Liver (tissue), 8 donors: ENCODE measurements at regions not wholly inside any gene's neighbourhood (a gene's known extent, or its start where the extent isn't known, plus 50 kb on each side); places are given as distances from the start of the nearest gene placed in this dataset.

Experiments used
- DNase-seq: peaks from one replicate; pipeline ENCODE4 v3.0.0-alpha.2; 2017; ENCODE audit warnings: low spot score
- H3K27ac ChIP-seq, 2 donors: one replicate each; pipeline ENCODE4 v1.7.0; 2013; ENCODE audit warnings: inconsistent platforms in 2 of 2, low read length in 2 of 2, control low read depth in 1 of 2, low read depth in 1 of 2, mild to moderate bottlenecking in 1 of 2
- H3K27me3 ChIP-seq, 4 donors: one replicate each; pipeline versions ENCODE4 v1.6.1 to v1.7.0; 2013; ENCODE audit warnings: low read length in 3 of 4, inconsistent platforms in 1 of 4, mild to moderate bottlenecking in 1 of 4, moderate library complexity in 1 of 4; ENCODE audit not compliant: control insufficient read depth in 4 of 4, insufficient read depth in 4 of 4
- H3K36me3 ChIP-seq, 4 donors: one replicate each; pipeline versions ENCODE4 v1.6.1 to v1.7.0; 2013; ENCODE audit warnings: low read length in 3 of 4, mild to moderate bottlenecking in 3 of 4, low read depth in 1 of 4, moderate library complexity in 1 of 4; ENCODE audit not compliant: control insufficient read depth in 4 of 4, insufficient read depth in 3 of 4
- H3K4me1 ChIP-seq, 4 donors: one replicate each; pipeline versions ENCODE4 v1.6.1 to v1.7.0; 2013; ENCODE audit warnings: low read length in 3 of 4, mild to moderate bottlenecking in 3 of 4, moderate library complexity in 1 of 4; ENCODE audit not compliant: control insufficient read depth in 4 of 4, insufficient read depth in 4 of 4
- H3K4me3 ChIP-seq, 3 donors: one replicate each; pipeline versions ENCODE4 v1.6.1 to v1.7.0; 2013; ENCODE audit warnings: low read length in 3 of 3, control low read depth in 1 of 3, low read depth in 1 of 3, mild to moderate bottlenecking in 1 of 3
- H3K9ac ChIP-seq, 2 donors: one replicate each; pipeline ENCODE4 v1.7.0; 2013; ENCODE audit warnings: low read length in 2 of 2, mild to moderate bottlenecking in 2 of 2, moderate library complexity in 2 of 2, control low read depth in 1 of 2, low read depth in 1 of 2
- H3K9me3 ChIP-seq, 4 donors: one replicate each; pipeline versions ENCODE4 v1.6.1 to v1.7.0; 2013; ENCODE audit warnings: low read length in 3 of 4; ENCODE audit not compliant: control insufficient read depth in 4 of 4
- CTCF ChIP-seq: fragments of 150-350 bp; IDR thresholded peaks from 2 replicates; pipeline ENCODE4 v1.5.1; 2017; ENCODE audit warnings: improper control_type of control experiment, low read depth, low read length; ENCODE audit not compliant: missing input control
- EGR1 ChIP-seq, 2 donors: IDR thresholded peaks; 2 replicates each; pipeline ENCODE4 v1.6.1; 2016 to 2018; ENCODE audit warnings: antibody characterized with exemption in 2 of 2, low read depth in 2 of 2
- FOXA1 ChIP-seq: IDR thresholded peaks from 2 replicates; pipeline ENCODE4 v1.6.1; 2016; ENCODE audit warnings: antibody characterized with exemption
- FOXA2 ChIP-seq: IDR thresholded peaks from 2 replicates; pipeline ENCODE4 v1.6.1; 2016; ENCODE audit warnings: antibody characterized with exemption
- GABPA ChIP-seq, 2 donors: IDR thresholded peaks in 1 of 2; conservative IDR thresholded peaks in 1 of 2; 2 replicates each; pipeline ENCODE4 v1.6.1; 2016; ENCODE audit warnings: antibody characterized with exemption in 2 of 2, mild to moderate bottlenecking in 1 of 2, moderate library complexity in 1 of 2
- HNF4A ChIP-seq, 2 donors: conservative IDR thresholded peaks; 2 replicates each; pipeline ENCODE4 v1.6.1; 2016; ENCODE audit warnings: antibody characterized with exemption in 2 of 2, mild to moderate bottlenecking in 2 of 2
- HNF4G ChIP-seq: IDR thresholded peaks from 2 replicates; pipeline ENCODE4 v1.6.1; 2016; ENCODE audit warnings: antibody characterized with exemption
- MAX ChIP-seq: IDR thresholded peaks from 2 replicates; pipeline ENCODE4 v1.6.1; 2016; ENCODE audit warnings: antibody characterized with exemption
- NR2F2 ChIP-seq: IDR thresholded peaks from 2 replicates; pipeline ENCODE4 v1.6.1; 2016; ENCODE audit warnings: antibody characterized with exemption
- SP1 ChIP-seq: IDR thresholded peaks from 2 replicates; pipeline ENCODE4 v1.6.1; 2018; ENCODE audit warnings: antibody characterized with exemption, mild to moderate bottlenecking
- TAF1 ChIP-seq: conservative IDR thresholded peaks from 2 replicates; pipeline ENCODE4 v1.6.1; 2016; ENCODE audit warnings: antibody characterized with exemption, mild to moderate bottlenecking
- WGBS: extraction: QIAGEN DNeasy Blood & Tissue Kit; methylation state at CpG from one replicate; pipeline ENCODE4 v1.1.7; 2013; 5-methylcytosine and 5-hydroxymethylcytosine counted together
- TF ChIP-seq, protein P1 (sequence below): IDR thresholded peaks from 2 replicates; pipeline ENCODE4 v1.6.1; 2016; ENCODE audit warnings: antibody characterized with exemption, mild to moderate bottlenecking
- TF ChIP-seq, protein P2 (sequence below): IDR thresholded peaks from 2 replicates; pipeline ENCODE4 v1.6.1; 2016; ENCODE audit warnings: antibody characterized with exemption
- donor health status: healthy.
- donor health status: healthy.
- donor health status: healthy.
- donor health status: healthy.
- donor health status: healthy.

DNA sequence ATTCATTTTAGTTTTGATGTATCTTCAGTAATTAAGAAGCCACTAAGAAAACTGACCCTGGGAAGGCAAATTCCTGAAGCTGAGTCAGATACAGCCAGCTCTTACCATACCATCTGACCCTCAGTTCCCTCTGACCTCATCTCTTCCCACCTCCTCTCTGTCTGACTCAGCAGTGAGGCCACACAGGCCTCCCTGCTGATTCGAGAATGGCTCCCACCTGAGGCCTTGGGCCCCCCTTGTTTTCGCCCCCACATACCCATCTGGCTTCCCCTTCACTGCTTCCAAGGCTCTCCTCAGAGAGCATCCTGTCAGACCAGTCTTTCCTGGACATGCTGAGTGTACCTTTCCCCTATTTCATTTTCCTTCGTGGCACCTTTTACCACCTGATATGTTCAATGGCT, 71.0 kb upstream of the CYP1B1 start:
- Histone ChIP-seq H3K27me3 (no peaks in the 10 kb centered on the region), H3K9me3 (no peaks in the 10 kb centered on the region), H3K4me3 (no peak overlapping the region), H3K36me3 (no peaks in the 10 kb centered on the region), H3K4me1 (peaks cover 5 to 26% (median 21%) of the 10 kb centered on the region in 4 donors), H3K27ac (peak overlapping the region; percentile 25 to 49), H3K9ac (no peak overlapping the region)
- WGBS, result 76% methylated on average over 3 of the region's 3 CpGs
- TF ChIP-seq, protein P1, sequence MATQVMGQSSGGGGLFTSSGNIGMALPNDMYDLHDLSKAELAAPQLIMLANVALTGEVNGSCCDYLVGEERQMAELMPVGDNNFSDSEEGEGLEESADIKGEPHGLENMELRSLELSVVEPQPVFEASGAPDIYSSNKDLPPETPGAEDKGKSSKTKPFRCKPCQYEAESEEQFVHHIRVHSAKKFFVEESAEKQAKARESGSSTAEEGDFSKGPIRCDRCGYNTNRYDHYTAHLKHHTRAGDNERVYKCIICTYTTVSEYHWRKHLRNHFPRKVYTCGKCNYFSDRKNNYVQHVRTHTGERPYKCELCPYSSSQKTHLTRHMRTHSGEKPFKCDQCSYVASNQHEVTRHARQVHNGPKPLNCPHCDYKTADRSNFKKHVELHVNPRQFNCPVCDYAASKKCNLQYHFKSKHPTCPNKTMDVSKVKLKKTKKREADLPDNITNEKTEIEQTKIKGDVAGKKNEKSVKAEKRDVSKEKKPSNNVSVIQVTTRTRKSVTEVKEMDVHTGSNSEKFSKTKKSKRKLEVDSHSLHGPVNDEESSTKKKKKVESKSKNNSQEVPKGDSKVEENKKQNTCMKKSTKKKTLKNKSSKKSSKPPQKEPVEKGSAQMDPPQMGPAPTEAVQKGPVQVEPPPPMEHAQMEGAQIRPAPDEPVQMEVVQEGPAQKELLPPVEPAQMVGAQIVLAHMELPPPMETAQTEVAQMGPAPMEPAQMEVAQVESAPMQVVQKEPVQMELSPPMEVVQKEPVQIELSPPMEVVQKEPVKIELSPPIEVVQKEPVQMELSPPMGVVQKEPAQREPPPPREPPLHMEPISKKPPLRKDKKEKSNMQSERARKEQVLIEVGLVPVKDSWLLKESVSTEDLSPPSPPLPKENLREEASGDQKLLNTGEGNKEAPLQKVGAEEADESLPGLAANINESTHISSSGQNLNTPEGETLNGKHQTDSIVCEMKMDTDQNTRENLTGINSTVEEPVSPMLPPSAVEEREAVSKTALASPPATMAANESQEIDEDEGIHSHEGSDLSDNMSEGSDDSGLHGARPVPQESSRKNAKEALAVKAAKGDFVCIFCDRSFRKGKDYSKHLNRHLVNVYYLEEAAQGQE, result no peak
- TF ChIP-seq EGR1 (IDR thresholded peaks at IDR 0.05; ENCODE audit: low read depth in 2 of 2) (no peak), MAX (no peak), FOXA1 (no peak), TAF1 (no peak), HNF4A (conservative IDR thresholded peaks at IDR 0.05) (no peak)
- TF ChIP-seq, protein P2, sequence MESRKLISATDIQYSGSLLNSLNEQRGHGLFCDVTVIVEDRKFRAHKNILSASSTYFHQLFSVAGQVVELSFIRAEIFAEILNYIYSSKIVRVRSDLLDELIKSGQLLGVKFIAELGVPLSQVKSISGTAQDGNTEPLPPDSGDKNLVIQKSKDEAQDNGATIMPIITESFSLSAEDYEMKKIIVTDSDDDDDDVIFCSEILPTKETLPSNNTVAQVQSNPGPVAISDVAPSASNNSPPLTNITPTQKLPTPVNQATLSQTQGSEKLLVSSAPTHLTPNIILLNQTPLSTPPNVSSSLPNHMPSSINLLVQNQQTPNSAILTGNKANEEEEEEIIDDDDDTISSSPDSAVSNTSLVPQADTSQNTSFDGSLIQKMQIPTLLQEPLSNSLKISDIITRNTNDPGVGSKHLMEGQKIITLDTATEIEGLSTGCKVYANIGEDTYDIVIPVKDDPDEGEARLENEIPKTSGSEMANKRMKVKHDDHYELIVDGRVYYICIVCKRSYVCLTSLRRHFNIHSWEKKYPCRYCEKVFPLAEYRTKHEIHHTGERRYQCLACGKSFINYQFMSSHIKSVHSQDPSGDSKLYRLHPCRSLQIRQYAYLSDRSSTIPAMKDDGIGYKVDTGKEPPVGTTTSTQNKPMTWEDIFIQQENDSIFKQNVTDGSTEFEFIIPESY, result no peak
- DNase-seq, result no peak

- peak; percentile 41 for TF ChIP-seq NR2F2
- TF ChIP-seq EGR1 (IDR thresholded peaks at IDR 0.05; ENCODE audit: low read depth in 2 of 2), result no peak
- H3K9me3 ChIP-seq, result no peaks in the 10 kb centered on the region
- H3K9ac ChIP-seq, result no peak overlapping the region
- H3K4me1 ChIP-seq, result peaks cover 5 to 26% (median 21%) of the 10 kb centered on the region in 4 donors
- H3K27me3 ChIP-seq, result no peaks in the 10 kb centered on the region
- H3K27ac ChIP-seq, result peak overlapping the region; percentile 25 to 49
- H3K4me3 ChIP-seq, result no peak overlapping the region
- DNase-seq, result no peak
- no peaks in the 10 kb centered on the region for H3K36me3 ChIP-seq
- WGBS, result 76% methylated on average over 7 of the region's 7 CpGs
Measured at GRCh38 chr2:38146275-38146906, 70.4 kb upstream of the CYP1B1 start.

- Histone ChIP-seq H3K36me3 (no peaks in the 10 kb centered on the region), H3K9me3 (no peaks in the 10 kb centered on the region), H3K27ac (no peak overlapping the region), H3K27me3 (no peaks in the 10 kb centered on the region), H3K9ac (no peak overlapping the region), H3K4me3 (no peak overlapping the region), H3K4me1 (peaks cover 5 to 26% (median 21%) of the 10 kb centered on the region in 4 donors)
- no peak for DNase-seq
- 94% methylated on average over 3 of the region's 3 CpGs for WGBS
- TF ChIP-seq CTCF (no peak), HNF4G (no peak), FOXA2 (no peak), EGR1 (IDR thresholded peaks at IDR 0.05; ENCODE audit: low read depth in 2 of 2) (no peak), SP1 (no peak), GABPA (IDR thresholded peaks at IDR 0.05 in 1 of 2, conservative IDR thresholded peaks at IDR 0.05 in 1 of 2) (no peak)
- TF ChIP-seq, protein P2, result no peak
- TF ChIP-seq, protein P1, result no peak
Measured at GRCh38 chr2:38145236-38145635, 69.3 kb upstream of the CYP1B1 start.
